ENCODE measurements at regions not wholly inside any gene's neighbourhood (a gene's known extent, or its start where the extent isn't known, plus 50 kb on each side); places are given as distances from the start of the nearest gene placed in this dataset.

DNA sequence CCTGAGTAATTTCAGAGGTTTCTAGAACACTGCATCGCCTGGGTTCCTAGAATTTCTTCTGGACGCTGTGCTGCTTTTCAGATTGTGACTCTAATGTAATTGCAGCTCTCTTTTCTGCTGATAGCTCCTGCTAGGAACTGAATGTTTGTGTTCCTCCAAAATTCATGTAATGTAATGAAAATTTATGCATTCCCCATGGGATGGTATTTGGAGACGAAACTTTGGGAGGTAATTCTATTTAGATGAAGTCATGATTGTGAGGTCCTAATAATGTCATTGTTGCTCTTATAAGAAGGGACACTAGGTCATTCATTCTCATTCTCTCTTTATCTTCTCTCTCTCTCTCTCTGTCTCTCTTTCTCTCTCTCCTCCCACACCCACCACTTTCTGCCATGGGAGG lies 223.9 kb upstream of the DOK6 start:
- TF ChIP-seq POLR2A (IDR thresholded peaks at IDR 0.05; ENCODE audit: low read depth, low read length) (no peak), FOS (IDR thresholded peaks at IDR 0.05; ENCODE audit: low read depth, low read length) (no peak), SMC3 (IDR thresholded peaks at IDR 0.05; ENCODE audit: low read depth, low read length) (no peak), RFX5 (IDR thresholded peaks at IDR 0.05; ENCODE audit: low read depth, low read length) (no peak)
- TF ChIP-seq, protein P1, sequence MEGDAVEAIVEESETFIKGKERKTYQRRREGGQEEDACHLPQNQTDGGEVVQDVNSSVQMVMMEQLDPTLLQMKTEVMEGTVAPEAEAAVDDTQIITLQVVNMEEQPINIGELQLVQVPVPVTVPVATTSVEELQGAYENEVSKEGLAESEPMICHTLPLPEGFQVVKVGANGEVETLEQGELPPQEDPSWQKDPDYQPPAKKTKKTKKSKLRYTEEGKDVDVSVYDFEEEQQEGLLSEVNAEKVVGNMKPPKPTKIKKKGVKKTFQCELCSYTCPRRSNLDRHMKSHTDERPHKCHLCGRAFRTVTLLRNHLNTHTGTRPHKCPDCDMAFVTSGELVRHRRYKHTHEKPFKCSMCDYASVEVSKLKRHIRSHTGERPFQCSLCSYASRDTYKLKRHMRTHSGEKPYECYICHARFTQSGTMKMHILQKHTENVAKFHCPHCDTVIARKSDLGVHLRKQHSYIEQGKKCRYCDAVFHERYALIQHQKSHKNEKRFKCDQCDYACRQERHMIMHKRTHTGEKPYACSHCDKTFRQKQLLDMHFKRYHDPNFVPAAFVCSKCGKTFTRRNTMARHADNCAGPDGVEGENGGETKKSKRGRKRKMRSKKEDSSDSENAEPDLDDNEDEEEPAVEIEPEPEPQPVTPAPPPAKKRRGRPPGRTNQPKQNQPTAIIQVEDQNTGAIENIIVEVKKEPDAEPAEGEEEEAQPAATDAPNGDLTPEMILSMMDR (conservative IDR thresholded peaks at IDR 0.05; ENCODE audit: low read depth, low read length): no peak
